ENCODE measurements at regions not wholly inside any gene's neighbourhood (a gene's known extent, or its start where the extent isn't known, plus 50 kb on each side); places are given as distances from the start of the nearest gene placed in this dataset.

- TF ChIP-seq ZNF629 (tag by site-specific recombination; IDR thresholded peaks at IDR 0.05) (no peak), INSM2 (tag by site-specific recombination; IDR thresholded peaks at IDR 0.05) (no peak), ZNF404 (tag by site-specific recombination; IDR thresholded peaks at IDR 0.05) (no peak), ZNF311 (tag by site-specific recombination; IDR thresholded peaks at IDR 0.05; ENCODE audit: borderline replicate concordance) (no peak), ZEB2 (tag by site-specific recombination; IDR thresholded peaks at IDR 0.05) (no peak)
- TF ChIP-seq, protein P1, sequence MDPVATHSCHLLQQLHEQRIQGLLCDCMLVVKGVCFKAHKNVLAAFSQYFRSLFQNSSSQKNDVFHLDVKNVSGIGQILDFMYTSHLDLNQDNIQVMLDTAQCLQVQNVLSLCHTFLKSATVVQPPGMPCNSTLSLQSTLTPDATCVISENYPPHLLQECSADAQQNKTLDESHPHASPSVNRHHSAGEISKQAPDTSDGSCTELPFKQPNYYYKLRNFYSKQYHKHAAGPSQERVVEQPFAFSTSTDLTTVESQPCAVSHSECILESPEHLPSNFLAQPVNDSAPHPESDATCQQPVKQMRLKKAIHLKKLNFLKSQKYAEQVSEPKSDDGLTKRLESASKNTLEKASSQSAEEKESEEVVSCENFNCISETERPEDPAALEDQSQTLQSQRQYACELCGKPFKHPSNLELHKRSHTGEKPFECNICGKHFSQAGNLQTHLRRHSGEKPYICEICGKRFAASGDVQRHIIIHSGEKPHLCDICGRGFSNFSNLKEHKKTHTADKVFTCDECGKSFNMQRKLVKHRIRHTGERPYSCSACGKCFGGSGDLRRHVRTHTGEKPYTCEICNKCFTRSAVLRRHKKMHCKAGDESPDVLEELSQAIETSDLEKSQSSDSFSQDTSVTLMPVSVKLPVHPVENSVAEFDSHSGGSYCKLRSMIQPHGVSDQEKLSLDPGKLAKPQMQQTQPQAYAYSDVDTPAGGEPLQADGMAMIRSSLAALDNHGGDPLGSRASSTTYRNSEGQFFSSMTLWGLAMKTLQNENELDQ (tag by site-specific recombination; IDR thresholded peaks at IDR 0.05; ENCODE audit: low read depth), result no peak
Measured at GRCh38 chr19:28493884-28494283, 719.1 kb downstream of the UQCRFS1 start (continued).

DNA sequence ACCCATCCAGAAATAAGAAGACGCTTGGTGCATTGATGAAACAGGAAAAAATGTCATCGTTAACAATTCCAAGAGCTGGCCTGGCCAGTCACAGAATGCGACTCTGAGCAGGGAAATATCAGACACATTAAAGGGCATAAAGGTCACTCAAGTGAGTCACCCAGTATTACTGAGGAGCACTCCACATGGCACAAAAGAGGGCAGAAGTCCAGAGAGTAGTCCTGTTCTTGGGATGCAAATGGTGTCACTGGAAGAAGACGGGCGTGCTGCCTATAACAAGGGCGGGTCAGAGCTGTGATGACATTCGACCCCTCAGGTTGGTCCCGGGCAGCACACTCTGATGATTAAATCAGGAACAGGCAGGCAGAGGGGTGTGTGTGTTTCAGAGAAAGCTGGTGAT lies 720.3 kb downstream of the UQCRFS1 start:
- Histone ChIP-seq H3K9me3 (ENCODE audit: control insufficient read depth, insufficient read depth, low read depth, low read length) (no peaks in the 10 kb centered on the region), H3K36me3 (ENCODE audit: control insufficient read depth in 2 of 2, insufficient read depth in 1 of 2, low read length in 2 of 2) (no peaks in the 10 kb centered on the region; a peak in 1 of 3 replicates), H3K4me3 (ENCODE audit: low read depth, low read length) (no peak overlapping the region), H3K4me1 (ENCODE audit: control insufficient read depth, insufficient read depth, low read length) (no peaks in the 10 kb centered on the region), H3K27ac (ENCODE audit: extremely low read depth, low read depth, low read length) (no peak overlapping the region)
- ChIA-PET POLR2A (no interaction called here), CTCF (interaction anchor here (0.6 to 0.7 kb wide), 5 partner anchors 8 to 141 kb away, joined by 3 to 4 read pairs (median 3); no protein-coding TSS in a partner anchor)
- TF ChIP-seq GFI1B (tag by site-specific recombination; IDR thresholded peaks at IDR 0.05) (no peak), KLF1 (tag by site-specific recombination; IDR thresholded peaks at IDR 0.05) (peak; percentile 41; the same call in 1 of the 2 replicates), ZNF660 (tag by site-specific recombination; IDR thresholded peaks at IDR 0.05) (no peak), ZNF513 (tag by site-specific recombination; IDR thresholded peaks at IDR 0.05) (no peak)

DNA sequence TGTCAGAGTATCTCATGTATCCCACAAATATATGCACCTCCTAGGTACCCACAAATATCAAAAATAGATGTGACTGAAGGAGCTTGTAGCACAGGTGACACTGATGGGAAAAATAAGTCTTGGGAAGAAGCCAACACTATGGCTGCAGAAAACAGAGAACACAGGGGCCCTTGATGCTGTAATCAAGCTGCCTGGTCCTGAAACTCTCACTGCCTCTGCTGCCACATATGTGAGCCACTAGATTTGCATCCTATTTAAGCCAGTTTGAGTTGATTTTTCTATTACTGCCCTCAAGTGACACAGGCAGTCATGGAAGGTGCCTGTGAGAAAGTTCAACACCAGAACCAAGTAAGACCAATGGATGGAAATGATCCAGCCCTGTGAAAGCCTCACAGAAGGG lies 720.8 kb downstream of the UQCRFS1 start:
- H3K4me3 ChIP-seq (ENCODE audit: low read depth, low read length), result no peak overlapping the region
- no peaks in the 10 kb centered on the region for H3K9me3 ChIP-seq (ENCODE audit: control insufficient read depth, insufficient read depth, low read depth, low read length)
- ChIA-PET POLR2A (no interaction called here), CTCF (interaction anchor here (0.6 to 0.7 kb wide), 4 partner anchors 28 to 249 kb away, joined by 3 to 6 read pairs (median 4); no protein-coding TSS in a partner anchor)
- TF ChIP-seq, protein P2, sequence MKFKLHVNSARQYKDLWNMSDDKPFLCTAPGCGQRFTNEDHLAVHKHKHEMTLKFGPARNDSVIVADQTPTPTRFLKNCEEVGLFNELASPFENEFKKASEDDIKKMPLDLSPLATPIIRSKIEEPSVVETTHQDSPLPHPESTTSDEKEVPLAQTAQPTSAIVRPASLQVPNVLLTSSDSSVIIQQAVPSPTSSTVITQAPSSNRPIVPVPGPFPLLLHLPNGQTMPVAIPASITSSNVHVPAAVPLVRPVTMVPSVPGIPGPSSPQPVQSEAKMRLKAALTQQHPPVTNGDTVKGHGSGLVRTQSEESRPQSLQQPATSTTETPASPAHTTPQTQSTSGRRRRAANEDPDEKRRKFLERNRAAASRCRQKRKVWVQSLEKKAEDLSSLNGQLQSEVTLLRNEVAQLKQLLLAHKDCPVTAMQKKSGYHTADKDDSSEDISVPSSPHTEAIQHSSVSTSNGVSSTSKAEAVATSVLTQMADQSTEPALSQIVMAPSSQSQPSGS (tag by site-specific recombination; IDR thresholded peaks at IDR 0.05; ENCODE audit: low read depth), result no peak
- TF ChIP-seq ZNF266 (tag by site-specific recombination; IDR thresholded peaks at IDR 0.05; ENCODE audit: low read depth), result no peak
- TF ChIP-seq ZNF366 (tag by site-specific recombination; conservative IDR thresholded peaks at IDR 0.05), result no peak
- TF ChIP-seq ZNF341 (tag by site-specific recombination; IDR thresholded peaks at IDR 0.05; ENCODE audit: low read depth), result no peak
- H3K27ac ChIP-seq (ENCODE audit: extremely low read depth, low read depth, low read length), result no peak overlapping the region
- H3K4me1 ChIP-seq (ENCODE audit: control insufficient read depth, insufficient read depth, low read length), result no peaks in the 10 kb centered on the region
- no peaks in the 10 kb centered on the region; a peak in 1 of 3 replicates for H3K36me3 ChIP-seq (ENCODE audit: control insufficient read depth in 2 of 2, insufficient read depth in 1 of 2, low read length in 2 of 2)
